ENCODE measurements at regions not wholly inside any gene's neighbourhood (a gene's known extent, or its start where the extent isn't known, plus 50 kb on each side); places are given as distances from the start of the nearest gene placed in this dataset.
"Not testable (repeated sequence)": the region's sequence is repeated elsewhere in the genome, so short reads cannot be mapped to it uniquely, and the experiment has no call there.

DNA sequence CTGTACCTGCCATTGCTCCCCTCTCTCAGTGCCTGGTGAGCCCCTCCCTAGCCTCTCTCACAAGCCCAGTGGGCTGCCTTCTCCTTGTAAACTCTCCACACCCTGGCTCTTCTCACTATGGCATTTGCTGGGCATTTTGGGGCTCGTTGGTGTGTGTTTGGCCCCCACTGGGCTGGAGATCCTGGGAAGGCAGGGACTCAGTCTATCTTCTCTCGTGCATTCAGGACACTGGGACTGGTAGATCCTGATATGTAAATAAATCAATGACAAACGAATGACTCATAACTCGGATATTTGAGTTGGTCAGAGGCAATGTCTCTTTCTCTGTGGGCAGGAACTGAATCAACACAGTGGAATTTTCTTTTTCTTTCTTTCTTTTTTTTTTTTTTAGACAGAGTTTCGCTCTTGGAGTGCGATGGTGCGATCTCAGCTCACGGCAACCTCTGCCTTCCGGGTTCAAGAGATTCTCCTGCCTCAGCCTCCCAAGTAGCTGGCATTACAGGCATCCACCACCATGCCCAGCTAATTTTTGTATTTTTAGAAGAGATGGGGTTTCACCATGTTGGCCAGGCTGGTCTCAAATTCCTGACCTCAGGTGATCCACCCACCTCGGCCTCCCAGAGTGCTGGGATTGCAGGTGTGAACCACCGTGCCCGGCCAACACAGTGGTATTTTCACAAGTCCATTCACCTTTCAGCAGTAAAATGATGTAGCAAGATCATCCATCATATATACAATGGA is 144.6 kb upstream of the SPRED2 start:
- FAIRE-seq (no peak), DNase-seq (ENCODE audit: extremely low spot score, insufficient read length, low read depth) (no peak)

DNA sequence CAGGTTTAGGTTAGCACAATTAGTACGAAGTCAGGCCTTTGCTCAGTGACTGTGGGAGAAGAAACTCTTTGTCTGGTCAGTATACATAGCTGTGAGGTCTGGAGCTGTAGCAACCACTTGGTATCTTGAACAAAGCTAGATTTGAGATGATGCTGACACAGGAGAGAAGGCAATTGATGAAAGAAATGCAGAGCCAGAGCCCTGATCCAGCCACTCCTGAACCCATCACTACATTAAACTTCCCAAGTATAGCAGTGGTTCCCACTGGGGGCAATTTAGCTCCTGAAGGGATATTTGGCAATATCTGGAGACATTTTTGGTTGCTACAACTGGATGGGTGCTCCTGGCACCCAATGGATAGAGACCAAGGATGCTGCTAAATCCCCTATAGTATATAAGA is 143.9 kb upstream of the SPRED2 start:
- DNase-seq (ENCODE audit: extremely low spot score, insufficient read length, low read depth) (no peak), FAIRE-seq (no peak)

DNA sequence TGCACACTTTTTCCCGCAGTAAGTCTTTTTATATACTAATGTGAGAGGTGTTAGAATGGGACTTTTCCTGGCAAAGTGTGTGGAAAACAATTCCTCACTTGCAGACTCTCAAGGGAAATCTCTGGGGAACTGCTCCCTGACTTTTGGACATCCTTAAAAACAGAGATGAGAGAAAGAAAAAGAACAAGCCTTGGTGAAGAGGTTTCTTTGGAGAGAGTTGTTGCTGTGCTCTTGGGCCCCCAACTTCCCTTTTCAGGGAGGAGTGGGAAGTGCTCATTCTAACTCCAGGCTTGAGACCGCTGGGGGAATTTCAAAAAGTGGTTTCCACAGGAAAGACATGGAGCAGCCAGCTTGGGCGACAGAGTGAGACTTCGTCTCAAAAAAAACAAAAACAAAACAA is 142.6 kb upstream of the SPRED2 start:
- no peak for DNase-seq (ENCODE audit: extremely low spot score, insufficient read length, low read depth)
- no peak for FAIRE-seq

GRCh38 chr2:65568656-65569440 is 136.4 kb upstream of the SPRED2 start:
- not testable (repeated sequence) for DNase-seq (ENCODE audit: extremely low spot score, insufficient read length, low read depth); FAIRE-seq

- FAIRE-seq = no peak
- no peak for DNase-seq (ENCODE audit: extremely low spot score, insufficient read length, low read depth)
Measured at GRCh38 chr2:65566617-65567016, 134.2 kb upstream of the SPRED2 start.

GRCh38 chr2:65565681-65566080 is 133.3 kb upstream of the SPRED2 start:
- FAIRE-seq = no peak

DNA sequence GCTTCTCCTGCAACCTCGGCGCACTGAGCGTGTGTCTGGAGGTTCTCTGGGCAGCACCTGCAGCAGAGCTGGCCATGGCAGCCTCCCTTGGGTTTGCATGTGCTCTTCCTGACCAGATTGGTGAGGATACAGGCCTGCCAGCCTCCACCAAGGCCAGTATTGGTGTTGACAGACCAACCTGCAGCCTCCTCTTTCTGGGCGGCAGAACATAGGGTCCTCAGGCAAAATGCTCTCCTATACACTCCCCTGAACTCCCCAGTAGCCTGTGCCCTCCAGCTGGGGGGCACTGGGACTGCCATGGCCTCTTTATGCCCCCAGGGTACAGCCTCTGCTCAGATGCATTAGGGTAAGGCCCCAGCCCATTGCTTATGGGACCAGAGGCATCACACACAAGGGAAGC is 131.9 kb upstream of the SPRED2 start:
- FAIRE-seq (no peak), DNase-seq (ENCODE audit: extremely low spot score, insufficient read length, low read depth) (no peak)

More at GRCh38 chr2:65565681-65566080, 133.3 kb upstream of the SPRED2 start:
- DNase-seq (ENCODE audit: extremely low spot score, insufficient read length, low read depth) = no peak

- no peak for DNase-seq (ENCODE audit: extremely low spot score, insufficient read length, low read depth)
- FAIRE-seq = no peak
Measured at GRCh38 chr2:65562890-65563289, 130.5 kb upstream of the SPRED2 start.

DNA sequence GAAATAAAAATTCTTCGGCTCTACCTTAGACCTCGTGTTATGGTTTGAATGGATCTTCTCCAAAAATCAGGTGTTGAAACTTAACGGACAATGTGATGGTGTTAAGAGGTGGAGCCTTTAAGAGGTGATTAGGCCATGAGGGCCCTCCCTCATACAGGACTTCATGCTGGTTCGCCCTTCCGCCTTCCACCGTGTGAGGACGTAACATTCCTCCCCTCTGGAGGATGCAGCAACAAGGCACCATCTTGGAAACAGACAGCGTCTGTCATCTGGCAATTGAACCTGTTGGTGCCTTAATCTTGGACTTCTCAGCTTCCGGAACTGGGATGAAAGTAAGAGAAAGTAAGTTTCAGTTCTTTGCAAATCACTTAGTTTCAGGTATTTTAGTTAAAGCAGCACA is 126.3 kb upstream of the SPRED2 start:
- FAIRE-seq = no peak
- DNase-seq (ENCODE audit: extremely low spot score, insufficient read length, low read depth) = no peak

DNA sequence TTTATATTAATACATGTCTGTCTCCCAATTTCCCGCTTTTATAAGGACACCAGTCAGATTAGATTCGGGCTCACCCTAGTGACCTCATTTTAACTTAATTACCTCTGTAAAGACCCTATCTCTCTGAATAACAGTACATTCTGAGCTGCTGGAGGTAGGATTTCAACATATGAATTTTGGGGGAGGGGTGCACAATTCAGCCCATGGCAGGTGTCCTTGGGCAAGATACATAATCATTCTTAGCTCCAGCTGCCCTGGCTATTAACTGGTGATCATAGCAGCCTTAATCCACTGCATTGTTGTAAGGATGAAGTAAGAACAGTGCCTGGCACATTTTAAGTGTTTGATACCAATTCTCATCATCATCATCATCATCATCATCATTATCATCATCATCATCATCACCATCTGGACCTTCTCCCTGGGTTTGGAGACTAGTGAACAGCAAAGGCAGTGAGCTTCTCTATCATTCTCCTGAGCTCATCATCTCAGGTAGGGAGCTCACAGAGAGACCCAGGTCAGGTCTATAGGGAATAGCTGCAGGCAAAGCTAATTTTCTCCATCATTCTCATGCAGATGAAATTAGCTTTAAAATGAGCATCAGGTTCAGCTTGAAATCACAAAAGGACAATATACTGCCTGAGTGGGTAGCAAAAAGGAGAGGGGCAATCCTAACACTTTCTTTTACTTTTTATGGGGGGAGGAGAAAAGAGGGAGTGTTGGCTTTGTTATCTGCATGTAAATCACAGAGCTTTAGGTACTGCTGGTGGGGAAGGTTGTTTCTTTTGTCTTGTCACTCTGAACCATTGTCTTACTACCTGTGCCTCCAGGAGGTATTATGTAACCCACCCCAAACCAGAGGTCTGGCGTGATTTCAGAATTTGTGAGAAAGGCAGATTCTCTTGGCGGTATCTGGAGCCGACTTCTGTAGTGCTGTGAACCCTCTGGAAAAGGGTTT is 125.5 kb upstream of the SPRED2 start:
- FAIRE-seq = no peak
- no peak for DNase-seq (ENCODE audit: extremely low spot score, insufficient read length, low read depth)

DNA sequence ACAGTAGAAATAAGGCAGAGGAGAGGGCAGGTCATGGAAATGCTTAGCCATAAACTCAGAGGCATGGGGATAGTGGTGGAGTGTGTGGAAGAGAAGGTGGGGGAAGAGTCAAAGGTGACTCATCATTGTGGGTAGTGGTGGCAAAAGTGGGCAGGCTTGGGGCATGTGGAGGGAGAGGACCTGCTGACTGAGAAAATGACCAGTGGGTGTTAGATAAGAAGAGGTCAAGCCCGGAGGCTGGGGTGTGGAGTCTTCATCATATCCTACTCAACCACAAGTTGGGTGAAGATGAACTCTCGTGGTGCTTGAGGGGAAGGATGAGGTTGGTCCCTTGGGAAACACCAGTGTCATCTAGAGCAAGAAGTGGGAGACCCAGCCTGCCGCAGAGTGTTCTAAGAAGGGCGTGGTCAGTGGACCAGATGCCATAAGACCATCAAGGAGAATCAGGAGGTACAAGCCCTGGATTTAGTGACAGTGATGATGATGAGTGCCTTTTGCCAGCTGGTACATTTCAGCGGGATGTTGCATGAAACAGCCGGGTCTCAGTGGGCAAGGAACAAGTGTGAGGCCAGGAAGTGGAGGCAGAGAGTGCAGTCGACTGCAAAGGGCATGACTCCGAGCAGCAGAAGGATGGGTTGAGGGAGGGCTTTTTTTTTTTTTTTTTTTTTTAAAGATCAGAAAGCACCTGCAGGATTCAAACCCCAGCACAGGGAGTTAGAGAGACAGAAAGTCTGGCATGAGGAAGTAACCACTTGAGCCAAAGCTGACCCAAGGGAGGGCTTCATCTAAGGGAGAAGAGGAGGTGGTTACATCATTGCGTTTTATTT is 122.6 kb upstream of the SPRED2 start:
- DNase-seq (ENCODE audit: extremely low spot score, insufficient read length, low read depth) (peak; percentile 32), FAIRE-seq (peak; percentile 78)

DNA sequence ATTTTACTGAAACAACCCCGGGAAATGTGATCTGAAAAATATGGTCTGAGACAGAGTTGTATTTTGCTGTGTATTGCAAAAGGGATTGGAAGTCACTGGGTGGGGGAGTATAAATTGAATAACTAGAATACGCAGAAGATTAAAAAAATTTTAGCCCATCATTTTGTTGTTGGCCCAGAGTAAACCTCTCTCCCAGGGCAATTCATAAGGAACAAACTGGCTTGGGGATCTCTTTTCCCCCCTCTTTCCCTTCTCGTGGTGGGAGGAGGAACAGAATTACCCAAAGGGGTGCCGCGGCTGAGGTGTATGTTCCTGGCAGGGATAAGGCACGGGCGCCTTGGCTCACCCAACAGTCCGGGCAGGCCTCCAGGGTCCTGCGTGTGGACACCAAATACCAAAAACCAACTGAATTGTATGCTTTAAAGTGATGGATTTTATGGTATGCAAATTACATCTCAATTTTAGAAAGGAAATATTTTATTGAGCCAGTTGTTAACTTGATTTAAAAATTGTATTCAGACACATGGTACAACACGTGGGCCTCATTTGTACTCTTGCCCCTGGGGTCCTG is 121.2 kb upstream of the SPRED2 start:
- DNase-seq (ENCODE audit: extremely low spot score, insufficient read length, low read depth) (no peak), FAIRE-seq (no peak)

GRCh38 chr2:65551528-65551927 is 119.1 kb upstream of the SPRED2 start:
- DNase-seq (ENCODE audit: extremely low spot score, insufficient read length, low read depth) (no peak), FAIRE-seq (no peak)

DNA sequence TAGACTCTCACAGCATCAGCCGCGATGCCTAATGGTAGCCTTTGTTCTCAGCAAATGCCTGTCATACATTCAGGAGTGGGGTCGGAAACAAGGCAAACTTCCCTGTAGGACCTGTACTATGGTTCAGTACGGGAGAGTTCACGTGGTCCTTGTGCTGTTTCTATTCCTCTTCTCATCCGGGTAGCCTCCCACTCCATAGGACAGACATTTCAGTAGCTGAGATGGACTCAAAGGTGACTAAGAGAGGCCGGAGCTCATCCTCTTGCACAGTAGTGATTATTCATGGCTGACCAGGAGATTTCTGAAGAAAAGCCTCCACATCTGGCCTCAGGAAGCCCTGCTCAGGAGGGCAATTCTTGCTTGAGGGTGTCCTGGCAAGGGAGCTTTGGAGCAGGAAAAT is 117.8 kb upstream of the SPRED2 start:
- FAIRE-seq (no peak), DNase-seq (ENCODE audit: extremely low spot score, insufficient read length, low read depth) (no peak)

GRCh38 chr2:65549631-65550030 is 117.2 kb upstream of the SPRED2 start:
- FAIRE-seq (no peak), DNase-seq (ENCODE audit: extremely low spot score, insufficient read length, low read depth) (no peak)

DNA sequence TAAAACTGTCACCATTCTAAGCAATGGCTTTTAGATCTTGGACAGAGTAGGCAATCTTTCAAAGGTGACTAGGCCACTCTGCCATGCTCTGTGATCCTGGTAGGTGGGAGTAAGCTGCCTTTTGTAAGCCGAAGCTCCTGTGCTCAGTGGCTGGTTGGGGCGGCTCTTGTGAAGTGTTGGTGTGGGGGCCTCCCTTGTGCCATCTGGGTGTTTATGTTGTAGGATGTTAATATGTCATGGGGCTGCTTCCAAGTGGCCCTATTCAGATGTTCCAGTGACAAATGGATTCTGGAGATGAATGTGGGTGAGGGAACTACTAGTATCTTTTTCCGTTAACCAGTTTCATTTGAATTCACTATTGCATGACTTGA is 116.8 kb upstream of the SPRED2 start:
- no peak for FAIRE-seq
- no peak for DNase-seq (ENCODE audit: extremely low spot score, insufficient read length, low read depth)

DNA sequence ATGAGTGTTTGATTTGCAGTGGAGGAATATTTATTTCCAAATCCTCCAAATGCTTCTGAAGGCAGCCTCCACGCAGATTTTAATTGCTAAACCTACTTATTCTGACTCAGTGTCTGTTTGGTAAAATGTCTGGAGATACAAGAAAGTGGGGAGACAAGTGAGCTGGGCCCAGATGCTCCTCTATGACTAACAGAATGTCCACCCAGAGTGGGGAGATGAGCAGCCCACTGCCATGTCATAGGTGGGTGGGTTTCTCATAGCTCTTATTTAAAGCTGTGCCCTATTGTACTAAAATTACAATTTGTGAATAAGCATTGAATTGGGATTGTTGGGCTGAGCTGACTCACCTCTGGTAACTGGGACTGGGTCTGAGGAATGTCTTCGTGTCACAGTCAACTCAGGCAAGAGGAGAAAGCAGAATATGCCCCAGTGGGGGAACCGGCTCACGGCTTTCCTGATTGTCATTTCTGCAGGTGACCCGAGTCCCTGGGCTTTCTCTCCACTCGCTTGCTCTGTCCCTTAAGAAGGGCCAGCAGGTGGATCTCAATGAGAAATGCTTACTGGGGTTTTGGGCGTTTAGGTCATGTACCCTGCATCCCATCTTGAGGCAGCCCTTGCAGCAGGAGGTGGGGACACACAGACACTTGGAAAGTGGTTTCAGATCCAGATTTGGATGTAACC is 116.3 kb upstream of the SPRED2 start:
- DNase-seq (ENCODE audit: extremely low spot score, insufficient read length, low read depth) (no peak), FAIRE-seq (no peak)

- no peak for DNase-seq (ENCODE audit: extremely low spot score, insufficient read length, low read depth)
- FAIRE-seq = no peak
Measured at GRCh38 chr2:65548064-65548463, 115.7 kb upstream of the SPRED2 start.

Data from GM18507 (cell line).